ENCODE measurements at regions not wholly inside any gene's neighbourhood (a gene's known extent, or its start where the extent isn't known, plus 50 kb on each side); places are given as distances from the start of the nearest gene placed in this dataset.

- no peaks in the 10 kb centered on the region for H3K4me1 ChIP-seq (ENCODE audit: control insufficient read depth, extremely low read depth, insufficient read depth, low read length)
- no peak for TF ChIP-seq CTCF (IDR thresholded peaks at IDR 0.05; ENCODE audit: extremely low read depth in 1 of 2, insufficient read depth in 1 of 2, low read depth in 1 of 2, low read length in 2 of 2)
- TF ChIP-seq GATA2 (IDR thresholded peaks at IDR 0.05; ENCODE audit: insufficient read depth, insufficient read length, low read depth, low read length), result no peak
- no peak for TF ChIP-seq FOS (IDR thresholded peaks at IDR 0.05; ENCODE audit: borderline replicate concordance, insufficient read depth, low read length)
- TF ChIP-seq POLR2A (IDR thresholded peaks at IDR 0.05; ENCODE audit: low read depth, low read length), result no peak
- TF ChIP-seq MAX (IDR thresholded peaks at IDR 0.05; ENCODE audit: insufficient read depth, insufficient read length), result no peak
- no peak for TF ChIP-seq JUN (IDR thresholded peaks at IDR 0.05; ENCODE audit: borderline replicate concordance, insufficient read depth, insufficient read length, low read depth)
- TF ChIP-seq POLR2AphosphoS5 (IDR thresholded peaks at IDR 0.05; ENCODE audit: insufficient read depth, low read depth, low read length), result no peak
- TF ChIP-seq EZH2 (IDR thresholded peaks at IDR 0.05; ENCODE audit: borderline replicate concordance, low read depth, low read length, severe bottlenecking), result no peak
- no peak for TF ChIP-seq MYC (IDR thresholded peaks at IDR 0.05; ENCODE audit: low read depth, low read length)
- DNase-seq (ENCODE audit: low read depth, low spot score) (no peak), FAIRE-seq (no peak)
- BruUV-seq (replicated peaks), result no TSS peak
- no peaks in the 10 kb centered on the region for H3K27me3 ChIP-seq (ENCODE audit: control insufficient read depth in 2 of 2, insufficient read depth in 2 of 2, low read length in 2 of 2)
- intact Hi-C loops (cut with micrococcal nuclease) (no loop called here), dilution Hi-C loops (cut with MboI; ENCODE audit: extremely low pct_ligation_motif_present, low sequenced_read_pairs) (no loop called here)
- H3K9me3 ChIP-seq (replicated peaks; ENCODE audit: control insufficient read depth, insufficient read depth, low read length), result no peaks in the 10 kb centered on the region
- no peak overlapping the region for H2AFZ ChIP-seq (ENCODE audit: low read depth, low read length)
- CTCF ChIA-PET, result no interaction called here
- H3K4me3 ChIP-seq (replicated peaks in 1 of 3; ENCODE audit: insufficient read depth in 1 of 3, low read depth in 1 of 3, low read length in 3 of 3), result no peak overlapping the region
- no peaks in the 10 kb centered on the region for H4K20me1 ChIP-seq (replicated peaks; ENCODE audit: control insufficient read depth, extremely low read depth, insufficient read depth, low read length)
- no peaks in the 10 kb centered on the region for H3K36me3 ChIP-seq (ENCODE audit: control insufficient read depth in 2 of 2, extremely low read depth in 1 of 2, insufficient read depth in 2 of 2, low read length in 2 of 2)
- H3K79me2 ChIP-seq (ENCODE audit: control insufficient read depth, insufficient read depth, low read length), result no peaks in the 10 kb centered on the region
- POLR2A ChIA-PET, result no interaction called here
- no peak overlapping the region for H3K4me2 ChIP-seq (ENCODE audit: insufficient read depth, low read length)
- H3K27ac ChIP-seq (ENCODE audit: insufficient read depth, low read depth, low read length), result no peak overlapping the region
- H3K9me1 ChIP-seq (replicated peaks; ENCODE audit: control insufficient read depth, extremely low read depth, insufficient read depth, low read length), result no peaks in the 10 kb centered on the region
- no peak overlapping the region for H3K9ac ChIP-seq (replicated peaks; ENCODE audit: extremely low read depth, insufficient read depth, low read length)
Observed at GRCh38 chr5:27700526-27700925, 662.1 kb upstream of the CDH9 start.

All from endothelial cell of umbilical vein (primary cell).